NCI-H82 treated with DMSO at 0.1 percent for 48 hours (cell line): ENCODE measurements at regions not wholly inside any gene's neighbourhood (a gene's known extent, or its start where the extent isn't known, plus 50 kb on each side); places are given as distances from the start of the nearest gene placed in this dataset.

Experiments used
- DNase-seq: peaks from one replicate; lab custom pipeline; 2025; ENCODE audit not compliant: unreplicated experiment; lab: John Stamatoyannopoulos, UW

GRCh38 chr10:36391405-36391804, 734.0 kb upstream of the ANKRD30A start:
- no peak for DNase-seq

DNA sequence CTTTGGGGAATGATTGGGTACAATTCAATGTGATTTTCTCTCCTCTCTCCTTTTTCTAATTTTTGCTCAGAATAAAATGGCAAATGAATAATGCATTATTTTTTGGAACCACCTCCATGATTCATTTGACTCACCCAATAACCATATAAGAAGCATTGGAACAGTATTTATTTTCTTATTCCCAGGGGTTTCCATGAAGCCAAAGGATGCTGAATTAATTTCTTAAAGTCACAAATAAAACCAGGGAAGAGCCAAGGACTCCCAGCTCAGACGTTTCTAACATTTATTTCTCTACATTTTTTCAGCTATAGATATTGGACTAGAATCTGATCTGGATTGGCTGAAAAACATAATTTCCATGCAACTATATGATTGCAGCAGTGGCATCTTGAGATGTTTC, 735.2 kb upstream of the ANKRD30A start:
- DNase-seq: no peak

GRCh38 chr10:36388166-36388565, 737.2 kb upstream of the ANKRD30A start:
- no peak for DNase-seq

GRCh38 chr10:36385693-36386092, 739.7 kb upstream of the ANKRD30A start:
- no peak for DNase-seq

DNA sequence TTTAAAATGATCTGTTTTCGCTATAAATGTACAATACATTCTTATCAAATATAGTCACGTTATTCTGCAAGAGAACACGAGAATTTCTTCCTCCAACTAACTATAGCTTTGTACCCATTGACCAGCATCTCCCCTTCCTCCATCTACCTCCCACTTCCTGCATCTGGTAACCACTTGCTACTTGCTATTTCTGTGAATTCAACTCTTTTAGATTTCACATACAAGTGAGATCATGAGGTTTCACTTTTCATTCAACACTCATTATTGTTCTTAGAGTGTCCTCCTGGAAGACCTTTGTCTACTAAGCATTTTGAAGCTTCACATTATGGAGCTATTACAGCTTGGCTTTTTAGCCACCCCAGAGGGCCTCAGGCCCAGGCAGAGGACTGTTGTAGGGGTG, 741.3 kb upstream of the FZD8 start:
- no peak for DNase-seq

- DNase-seq: no peak
Observed at GRCh38 chr10:36381748-36382147, 739.7 kb upstream of the FZD8 start.

GRCh38 chr10:36380538-36380937, 738.4 kb upstream of the FZD8 start:
- no peak for DNase-seq

DNA sequence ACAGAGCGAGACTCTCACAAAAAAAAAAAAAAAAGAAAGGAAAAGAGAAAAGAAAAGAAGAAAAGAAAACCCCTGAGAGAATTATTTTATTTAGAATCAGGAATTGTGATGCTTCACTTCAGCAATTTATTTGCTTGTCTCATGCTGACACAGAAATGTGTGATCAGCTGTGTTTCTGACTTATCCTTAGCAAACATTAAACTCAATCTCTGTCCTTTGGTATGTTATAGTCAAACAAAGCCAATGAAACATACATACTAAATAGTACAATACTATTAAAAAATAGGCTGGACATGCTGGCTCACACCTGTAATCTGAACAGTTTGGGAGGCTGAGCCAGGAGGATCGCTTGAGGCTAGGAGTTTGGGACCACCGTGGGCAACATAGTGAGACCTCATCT, 733.0 kb upstream of the FZD8 start:
- DNase-seq: no peak

- DNase-seq: no peak
Observed at GRCh38 chr10:36373424-36374096, 731.5 kb upstream of the FZD8 start.

DNA sequence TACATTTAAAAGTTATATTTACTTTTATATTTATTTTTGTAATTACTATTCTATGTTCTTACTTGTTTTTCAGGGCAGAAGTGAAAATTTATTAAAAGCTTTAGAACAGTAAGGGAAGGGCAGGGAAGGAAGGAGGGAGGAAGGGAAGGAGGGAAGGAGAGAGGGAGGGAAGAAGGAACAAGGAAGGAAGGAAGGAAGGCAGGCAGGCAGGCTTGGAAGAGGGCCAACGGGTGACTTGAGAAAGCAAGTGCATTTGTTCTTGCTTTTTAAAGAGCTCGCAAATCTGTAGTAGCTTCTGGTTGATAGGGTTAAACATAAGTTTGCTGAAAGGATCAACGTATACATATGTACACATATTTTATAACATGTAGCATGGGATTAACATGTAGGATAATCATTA, 725.3 kb upstream of the FZD8 start:
- no peak for DNase-seq

GRCh38 chr10:36366843-36367242, 724.7 kb upstream of the FZD8 start:
- peak; percentile 7 for DNase-seq

DNA sequence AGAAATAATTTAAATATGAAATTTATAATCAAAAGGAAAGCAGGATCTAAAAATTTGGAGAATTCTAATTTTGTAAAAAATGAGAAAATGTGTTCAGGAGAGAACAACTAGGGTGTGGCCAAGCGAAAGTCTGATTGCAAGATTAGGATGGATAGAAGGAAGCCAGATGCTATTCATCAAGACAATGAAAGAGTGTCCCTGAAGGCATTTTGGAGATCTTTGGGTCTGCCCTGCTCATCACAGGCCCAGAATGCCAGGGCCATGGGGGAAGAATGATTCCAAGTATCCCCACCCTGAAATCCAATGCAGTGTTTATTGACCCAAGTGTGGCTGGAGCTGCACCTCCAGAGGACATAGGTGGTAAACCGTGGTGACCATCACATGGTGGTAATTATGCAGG, 724.0 kb upstream of the FZD8 start:
- DNase-seq: no peak

DNA sequence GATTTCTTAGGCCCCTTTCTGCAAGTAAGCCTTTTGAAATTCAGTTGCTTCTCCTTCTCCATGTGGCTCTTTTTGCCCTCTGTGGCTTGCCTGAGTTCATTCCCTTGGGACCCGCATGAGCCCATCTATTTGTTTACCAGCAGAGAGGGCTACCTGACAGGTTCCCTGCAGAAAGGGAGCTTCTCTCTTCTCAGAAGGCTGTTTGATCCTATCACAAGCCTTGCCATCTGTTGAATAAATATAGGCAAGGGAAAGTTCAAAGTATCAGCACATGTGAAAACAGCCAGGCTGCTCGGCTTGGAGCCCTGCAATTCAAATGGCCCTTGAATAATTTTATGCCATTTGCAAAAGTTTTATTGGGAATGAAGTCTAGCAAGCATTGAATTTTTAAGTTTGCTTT, 720.2 kb upstream of the FZD8 start:
- peak; percentile 47 for DNase-seq

- DNase-seq: no peak
Observed at GRCh38 chr10:36358736-36359135, 716.6 kb upstream of the FZD8 start.

DNA sequence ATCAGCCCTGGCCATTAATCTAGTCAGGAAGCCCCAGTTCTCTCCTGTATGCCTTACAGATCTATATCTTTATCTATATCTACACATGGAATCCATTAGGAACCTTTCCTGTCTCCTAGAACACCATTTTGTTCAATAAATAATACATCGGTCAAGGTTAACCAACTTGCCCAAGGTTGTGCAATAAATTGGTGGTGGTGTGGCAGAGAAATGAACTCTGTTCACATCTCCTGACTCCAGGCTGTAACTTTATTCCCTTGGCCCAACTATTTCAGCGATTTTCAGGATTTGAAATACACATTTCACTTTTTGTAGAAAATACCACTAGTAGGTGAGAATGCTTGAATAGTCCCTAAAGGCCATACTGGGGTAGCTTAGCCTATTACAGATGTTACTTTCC, 712.5 kb upstream of the FZD8 start:
- DNase-seq: no peak

- no peak for DNase-seq
Observed at GRCh38 chr10:36351159-36351558, 709.1 kb upstream of the FZD8 start.

- no peak for DNase-seq
Observed at GRCh38 chr10:36349445-36350078, 707.5 kb upstream of the FZD8 start.

DNA sequence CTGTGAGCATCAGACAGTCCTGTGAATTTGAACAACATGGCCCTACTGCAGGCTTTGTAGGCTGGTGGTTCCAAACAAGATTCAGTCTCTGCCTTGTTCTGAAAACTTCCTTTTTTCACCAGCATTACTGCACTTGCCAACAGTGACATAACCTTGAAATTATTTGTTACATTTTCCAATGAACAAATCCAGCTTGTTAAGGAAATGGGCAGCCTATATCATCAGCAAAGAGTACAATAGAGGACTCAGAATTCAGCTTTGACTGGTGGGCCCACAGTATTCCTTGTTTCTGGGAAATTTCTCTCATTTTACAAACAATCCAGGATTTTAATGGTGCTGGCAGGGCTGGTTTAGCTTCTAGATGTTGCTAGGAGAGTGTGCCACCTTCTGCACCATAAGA, 703.7 kb upstream of the FZD8 start:
- DNase-seq: no peak

GRCh38 chr10:36345175-36345533, 703.1 kb upstream of the FZD8 start:
- no peak for DNase-seq

DNA sequence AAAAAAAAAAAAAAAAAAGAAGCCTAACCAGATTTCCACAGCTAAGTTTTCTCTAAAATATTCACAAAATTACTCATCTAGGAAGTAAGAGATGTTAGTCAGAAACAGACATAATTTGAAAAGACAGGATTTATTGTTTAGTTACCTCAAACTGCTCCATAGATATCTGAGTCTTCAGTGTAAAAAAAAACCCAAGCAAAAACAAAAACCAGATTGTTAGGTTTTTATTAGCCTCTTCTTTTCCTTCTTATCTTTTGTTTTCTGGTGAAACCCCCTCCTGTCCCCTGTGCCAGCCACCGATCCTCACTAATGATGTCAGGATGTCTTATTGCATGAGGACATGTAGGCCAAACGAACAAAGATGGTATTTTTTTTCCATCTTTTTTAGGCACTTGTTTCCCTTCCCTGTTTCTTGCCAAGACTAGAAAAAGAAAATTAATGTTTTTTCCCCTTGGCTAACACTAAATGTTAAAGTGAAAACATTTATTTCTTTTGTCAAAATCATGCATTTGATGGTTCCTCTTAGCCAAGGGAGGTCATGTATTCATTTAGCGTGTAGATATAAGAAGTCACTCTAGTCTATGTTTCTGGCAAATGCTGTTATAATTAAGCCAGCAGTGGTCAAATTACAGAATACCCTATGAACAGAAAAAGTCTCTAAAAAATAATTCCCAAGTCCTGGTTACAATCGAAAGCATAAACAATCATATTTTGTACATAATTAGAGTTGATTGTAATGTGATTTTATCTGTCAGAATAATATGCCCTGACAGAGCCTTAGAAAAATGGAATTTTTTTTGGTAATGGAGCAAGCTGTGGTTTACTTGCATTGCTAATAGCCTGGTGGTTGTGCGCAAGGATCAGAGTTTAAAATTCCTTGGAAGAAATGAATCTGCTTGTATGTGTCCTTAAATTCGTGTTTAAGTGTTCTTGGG, 702.4 kb upstream of the FZD8 start:
- DNase-seq: no peak

- no peak for DNase-seq
Observed at GRCh38 chr10:36342781-36343180, 700.7 kb upstream of the FZD8 start.

DNA sequence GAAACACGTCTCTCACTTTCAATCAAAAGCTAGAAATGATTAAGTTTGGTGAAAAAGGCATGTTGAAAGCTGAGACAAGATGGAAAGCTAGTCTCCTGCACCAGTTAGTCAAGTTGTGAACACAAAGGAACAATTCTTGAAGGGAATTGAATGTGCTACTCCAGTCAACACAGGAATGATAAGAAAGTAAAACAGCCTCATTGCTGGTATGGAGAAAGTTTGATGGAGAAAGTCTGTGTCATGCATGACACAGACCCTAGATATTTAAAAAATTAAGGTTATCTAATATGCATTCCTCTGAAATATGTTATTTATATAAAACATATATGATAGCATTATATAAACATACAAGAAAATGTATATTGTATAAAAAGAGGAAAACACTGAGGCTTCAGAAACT, 699.4 kb upstream of the FZD8 start:
- DNase-seq: no peak
